NCI-H2107 (cell line): ENCODE measurements at regions not wholly inside any gene's neighbourhood (a gene's known extent, or its start where the extent isn't known, plus 50 kb on each side); places are given as distances from the start of the nearest gene placed in this dataset.
"Not testable (repeated sequence)": the region's sequence is repeated elsewhere in the genome, so short reads cannot be mapped to it uniquely, and the experiment has no call there.

Experiments
- DNase-seq: peaks from one replicate; lab custom pipeline; 2025; lab: John Stamatoyannopoulos, UW

DNA sequence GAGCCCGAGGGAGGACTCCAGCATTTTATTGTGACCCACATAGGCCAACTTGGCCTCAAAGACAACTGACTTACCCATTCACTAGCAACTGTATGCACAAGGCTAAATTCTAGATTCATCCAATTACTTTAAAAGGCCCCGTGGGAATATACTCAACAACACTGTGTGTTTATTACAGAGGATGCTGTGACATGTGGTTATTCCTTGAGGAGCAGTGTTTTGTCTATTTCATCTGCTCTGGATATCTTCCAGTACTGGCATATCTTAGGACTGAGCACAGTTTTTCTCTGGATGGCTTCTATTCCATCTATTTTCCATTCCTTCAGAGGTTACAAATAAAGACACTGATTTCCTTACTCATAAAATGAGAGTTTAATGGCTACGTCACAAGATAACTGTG lies 87.2 kb upstream of the KRAS start:
- DNase-seq = no peak

DNA sequence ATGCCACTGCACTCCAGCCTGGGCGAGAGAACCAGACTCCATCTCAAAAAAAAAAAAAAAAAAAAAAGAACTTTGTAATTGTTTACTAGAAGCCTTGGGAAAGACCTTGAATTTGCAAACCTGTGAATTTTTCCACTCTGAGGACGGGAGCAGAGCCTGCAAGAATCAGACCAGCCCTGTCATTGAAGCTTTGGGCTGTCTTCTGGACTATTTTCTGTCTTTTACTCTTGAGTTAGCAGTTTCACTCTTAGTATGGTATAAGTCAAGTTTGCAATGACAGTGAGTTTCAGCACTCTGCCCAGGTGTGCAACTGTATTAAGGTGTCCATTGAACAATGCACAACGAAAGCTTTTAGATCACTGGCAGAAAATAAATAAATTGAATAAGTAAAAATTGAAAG lies 81.4 kb upstream of the KRAS start:
- no peak for DNase-seq

DNA sequence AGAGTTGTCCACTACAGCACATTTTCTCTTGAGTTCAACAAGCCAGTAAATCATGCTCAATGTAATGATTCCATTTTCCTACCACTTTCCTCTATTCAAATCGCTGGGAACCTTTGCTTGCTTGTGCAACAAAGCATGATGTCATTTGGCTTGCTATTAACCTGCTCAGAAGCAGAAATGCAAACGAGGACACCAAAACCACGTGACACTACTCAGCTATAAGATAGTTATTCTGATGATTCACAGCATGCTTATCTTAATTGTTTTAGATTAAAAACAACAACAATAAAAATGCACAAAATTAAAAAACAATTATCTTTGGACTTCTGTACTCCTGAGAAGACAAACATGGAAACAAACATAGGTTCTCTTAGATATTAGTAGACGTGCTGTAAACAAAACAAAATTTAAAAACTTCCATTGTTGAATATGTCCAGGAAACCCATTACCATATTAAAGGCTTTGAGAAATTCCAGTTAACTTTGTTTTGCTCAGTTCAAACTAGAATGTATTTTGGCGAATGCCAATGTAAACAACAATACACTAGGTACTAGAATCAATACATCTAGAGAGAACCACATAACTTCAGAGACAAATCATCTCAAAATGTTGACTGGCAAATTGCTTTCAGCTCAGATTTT lies 77.5 kb upstream of the KRAS start:
- DNase-seq = no peak

GRCh38 chr12:25327321-25327720 lies 76.6 kb upstream of the KRAS start:
- DNase-seq = no peak

- DNase-seq = no peak
These were observed 75.6 kb upstream of the KRAS start for GRCh38 chr12:25326326-25326725.

GRCh38 chr12:25324861-25325260 lies 74.1 kb upstream of the KRAS start:
- no peak for DNase-seq

DNA sequence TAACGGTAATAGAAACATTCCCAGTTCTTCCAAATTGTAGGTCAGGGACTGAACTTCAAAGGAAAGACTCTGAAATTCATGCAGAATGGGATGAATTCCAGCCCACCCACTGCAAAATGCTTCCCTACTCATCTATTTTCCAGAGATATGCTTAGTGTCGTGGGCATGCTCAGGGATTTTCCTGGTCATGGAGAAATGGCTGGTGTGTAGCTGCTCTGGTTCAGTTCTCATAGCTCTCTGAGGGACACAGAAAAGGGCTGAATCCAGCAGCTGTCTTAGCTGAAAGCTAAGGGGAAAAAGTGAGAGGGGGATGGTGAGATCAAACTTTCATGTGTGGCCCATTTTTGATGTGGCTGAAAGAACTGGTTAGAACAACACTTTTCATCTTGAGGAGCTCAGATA lies 72.9 kb upstream of the KRAS start:
- no peak for DNase-seq

GRCh38 chr12:25322918-25323531 lies 72.3 kb upstream of the KRAS start:
- no peak for DNase-seq

DNA sequence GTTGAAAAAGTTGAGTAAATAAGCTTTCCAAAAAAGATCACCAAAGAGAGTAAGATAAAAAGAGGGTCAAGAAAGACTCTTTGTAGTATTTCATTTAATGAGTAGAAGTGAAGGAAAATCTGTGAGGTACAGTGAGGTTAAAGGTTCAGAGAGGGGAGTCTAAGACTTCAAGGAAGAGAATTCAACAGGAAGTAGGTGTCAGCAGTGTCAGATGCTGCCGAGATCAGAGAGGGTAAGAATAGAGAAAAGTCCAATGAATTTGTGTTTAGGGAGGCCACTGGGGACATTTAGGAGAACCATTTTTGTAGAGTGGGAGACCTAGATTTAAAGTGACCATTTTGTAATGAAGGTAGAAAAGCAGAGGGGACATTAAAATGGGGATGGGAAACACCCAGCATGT lies 71.6 kb upstream of the KRAS start:
- DNase-seq = no peak

DNA sequence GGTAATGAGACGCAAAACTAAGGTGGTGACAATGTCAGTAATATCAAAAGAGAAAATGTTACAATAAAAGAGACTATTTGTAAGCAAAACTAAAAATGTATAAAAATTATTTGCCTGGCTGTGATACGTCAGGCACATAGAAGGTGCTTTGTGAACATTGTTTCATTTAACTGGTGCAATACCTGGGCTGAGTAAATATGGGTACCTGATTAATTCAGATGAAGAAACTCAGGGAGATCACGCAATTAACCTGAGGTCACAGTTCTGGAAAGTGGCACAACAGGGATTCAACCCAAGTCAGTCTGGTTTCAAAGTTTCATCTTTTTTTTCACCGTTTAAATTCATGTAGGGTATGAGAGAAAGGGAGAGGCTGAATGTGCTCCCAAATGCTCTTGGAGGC lies 71.0 kb upstream of the KRAS start:
- DNase-seq = no peak

- DNase-seq = no peak
These were observed 69.6 kb upstream of the KRAS start for GRCh38 chr12:25320123-25321006.

GRCh38 chr12:25319233-25319984 lies 68.7 kb upstream of the KRAS start:
- no peak for DNase-seq

DNA sequence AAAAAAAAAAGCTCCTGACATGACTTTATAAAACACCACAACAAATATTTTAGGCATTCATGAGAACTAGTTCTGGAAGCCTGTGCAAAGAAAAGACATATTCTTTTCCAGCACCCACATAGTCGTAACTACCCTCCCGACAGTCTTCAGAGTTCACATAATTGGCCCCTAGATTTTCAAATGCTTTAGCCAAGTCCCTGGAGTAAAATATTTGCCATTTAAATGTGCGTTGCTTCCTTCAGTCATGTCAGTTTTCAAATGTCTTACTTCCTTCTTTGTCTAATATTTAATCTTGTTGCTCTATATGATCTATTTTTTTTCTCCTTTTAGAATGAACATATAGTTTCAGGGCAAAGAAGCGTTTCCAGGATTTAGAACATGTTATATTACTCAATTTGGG lies 66.8 kb upstream of the KRAS start:
- DNase-seq = no peak

- DNase-seq = no peak
These were observed 64.7 kb upstream of the KRAS start for GRCh38 chr12:25315388-25315787.

GRCh38 chr12:25313266-25313990 lies 62.7 kb upstream of the KRAS start:
- DNase-seq = not testable (repeated sequence)

DNA sequence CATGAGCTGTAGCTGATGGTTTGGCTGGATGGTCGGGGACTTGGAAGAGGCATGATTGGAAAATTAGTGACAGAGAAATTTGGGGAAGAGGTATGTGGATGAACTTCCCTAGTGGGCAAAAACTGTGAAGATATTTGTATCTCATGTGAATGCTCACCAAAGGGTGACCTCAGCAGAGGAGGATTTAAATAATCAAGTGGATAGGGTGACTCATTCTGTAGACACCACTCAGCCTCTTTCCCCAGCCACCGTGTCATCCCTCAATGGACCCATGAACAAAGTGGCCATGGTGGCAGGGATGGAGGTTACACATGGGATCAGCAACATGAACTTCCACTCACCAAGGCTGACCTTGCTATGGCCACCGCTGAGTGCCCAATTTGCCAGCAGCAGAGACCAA lies 60.8 kb upstream of the KRAS start:
- DNase-seq = no peak

- DNase-seq = not testable (repeated sequence)
These were observed 59.3 kb upstream of the KRAS start for GRCh38 chr12:25310071-25310470.

GRCh38 chr12:25308756-25309155 lies 58.0 kb upstream of the KRAS start:
- DNase-seq = no peak

GRCh38 chr12:25307818-25308217 lies 57.1 kb upstream of the KRAS start:
- no peak for DNase-seq

DNA sequence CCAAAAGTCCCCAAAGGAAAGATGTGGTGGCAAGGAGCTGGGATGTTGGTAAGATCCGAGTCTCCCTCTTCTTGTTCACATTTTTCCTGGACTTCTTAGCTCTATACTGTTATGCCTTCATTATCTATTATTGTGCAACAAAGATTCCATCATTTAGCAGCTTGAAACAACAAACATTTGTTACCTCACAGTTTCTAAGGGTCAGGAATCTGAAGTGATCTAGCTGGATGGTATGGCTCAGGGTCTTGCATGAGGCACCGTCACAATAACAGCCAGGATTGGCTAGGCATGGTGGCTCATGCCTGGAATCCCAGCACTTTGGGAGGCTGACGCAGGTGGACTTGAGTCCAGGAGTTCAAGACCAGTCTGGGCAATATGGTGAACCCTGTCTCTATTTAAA lies 51.1 kb upstream of the KRAS start:
- DNase-seq = no peak
